Esophagus mucosa (tissue), 1 donor: ENCODE measurements at regions not wholly inside any gene's neighbourhood (a gene's known extent, or its start where the extent isn't known, plus 50 kb on each side); places are given as distances from the start of the nearest gene placed in this dataset.
"Not testable (repeated sequence)": the region's sequence is repeated elsewhere in the genome, so short reads cannot be mapped to it uniquely, and the experiment has no call there.

Source experiments
- ATAC-seq: fragments of 200-7000 bp; cut with Tn5 transposase; one replicate; pipeline ENCODE4 v1.9.1; 2020
- donor health status: DM: yes; HTN: yes; CAD: no.

DNA sequence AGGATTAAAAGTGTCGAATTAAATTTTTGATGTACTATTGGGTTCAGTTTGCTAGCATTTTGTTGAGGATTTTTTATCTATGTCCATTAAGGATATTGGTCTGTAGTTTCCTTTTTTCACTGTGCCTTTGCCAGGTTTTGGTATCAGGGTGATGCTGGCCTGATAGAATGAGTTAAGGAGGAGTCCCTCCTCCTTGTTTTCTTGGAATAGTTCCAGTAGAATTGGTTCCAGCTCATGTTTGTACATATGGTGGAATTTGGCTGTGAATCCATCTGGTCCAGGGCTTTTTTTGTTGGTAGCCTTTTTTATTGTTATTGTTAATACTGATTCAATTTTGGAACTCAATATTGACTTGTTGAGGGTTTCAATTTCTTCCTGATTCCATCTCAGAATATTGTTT is 141.8 kb downstream of the SIM1 start:
- no peak for ATAC-seq

DNA sequence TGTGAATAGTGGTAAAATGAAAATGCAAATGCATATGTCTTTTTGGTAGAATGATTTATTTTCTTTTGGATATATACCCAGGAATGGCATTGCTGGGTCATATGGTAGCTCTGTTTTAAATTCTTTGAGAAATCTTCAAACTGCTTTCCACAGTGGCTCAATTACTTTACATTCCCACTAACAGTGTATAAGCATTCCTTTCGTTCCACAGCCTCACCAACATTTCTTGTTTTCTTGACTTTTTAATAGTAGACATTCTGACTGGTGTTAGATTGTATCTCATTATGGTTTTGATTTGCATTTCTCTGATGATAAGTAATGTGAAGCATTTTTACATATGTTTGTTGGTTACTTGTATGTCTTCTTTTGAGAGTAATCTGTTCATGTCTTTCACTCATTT is 144.0 kb downstream of the SIM1 start:
- ATAC-seq = no peak

DNA sequence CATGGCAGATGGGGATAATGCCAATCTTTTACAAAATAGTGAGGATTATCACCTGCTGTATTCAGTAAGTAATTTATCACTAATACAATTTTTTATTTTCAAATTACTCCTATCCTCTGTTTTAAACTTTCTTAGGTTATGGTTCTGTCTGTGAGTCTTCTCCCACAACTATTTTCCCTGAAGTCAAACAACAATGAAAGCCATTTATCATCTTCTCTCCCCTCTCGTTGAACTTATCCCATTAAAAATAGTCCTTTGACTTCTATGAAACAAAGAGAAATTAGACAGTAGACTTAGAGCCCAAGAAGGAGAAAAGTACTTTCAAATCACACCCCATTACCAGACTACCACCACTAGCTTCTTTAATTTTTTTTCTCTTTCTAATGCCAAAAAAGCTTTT is 147.7 kb downstream of the SIM1 start:
- no peak for ATAC-seq

DNA sequence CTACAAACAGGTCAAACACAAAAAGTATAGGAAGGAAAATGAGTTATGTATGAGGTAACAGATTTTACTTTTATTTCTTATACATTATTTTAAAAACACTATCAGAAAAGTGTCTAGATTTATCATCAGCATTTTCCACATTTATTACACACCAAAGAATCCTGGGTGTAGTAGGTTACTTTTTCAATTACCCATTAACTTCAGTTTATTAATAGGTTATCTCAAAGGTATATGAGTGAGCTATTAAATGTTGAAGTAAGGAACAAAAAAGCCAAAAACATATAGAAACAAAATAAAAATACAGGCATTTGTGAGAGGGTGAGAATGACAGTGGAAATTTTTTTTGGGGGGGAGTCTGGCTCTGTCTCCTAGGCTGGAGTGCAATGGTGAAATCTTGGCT is 150.5 kb downstream of the SIM1 start:
- no peak for ATAC-seq

DNA sequence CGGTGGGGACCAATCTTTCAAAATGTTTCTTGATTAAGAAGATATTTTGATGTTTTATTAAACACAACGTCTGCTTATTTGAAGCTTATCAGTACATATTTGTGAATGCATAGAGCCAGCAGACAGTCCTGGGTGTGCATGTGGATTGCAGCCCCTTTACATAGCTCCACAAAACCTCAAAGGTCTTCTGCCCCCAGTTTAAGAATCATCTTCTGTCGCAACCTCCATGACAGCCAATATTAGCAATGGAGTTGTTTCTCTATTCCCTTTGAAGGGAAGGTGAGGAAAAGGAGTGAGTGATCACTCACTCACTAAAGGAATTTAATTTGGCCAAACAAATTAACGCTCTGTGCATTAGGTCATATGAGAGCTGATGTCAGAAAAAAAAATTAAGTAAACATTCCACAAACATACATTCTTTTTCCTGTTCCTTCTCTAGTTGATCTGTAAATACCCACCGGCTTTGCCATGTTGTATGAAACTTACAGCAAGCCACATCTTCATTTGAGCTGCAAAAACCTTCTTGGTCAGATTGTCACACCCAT is 152.9 kb downstream of the SIM1 start:
- ATAC-seq = no peak

DNA sequence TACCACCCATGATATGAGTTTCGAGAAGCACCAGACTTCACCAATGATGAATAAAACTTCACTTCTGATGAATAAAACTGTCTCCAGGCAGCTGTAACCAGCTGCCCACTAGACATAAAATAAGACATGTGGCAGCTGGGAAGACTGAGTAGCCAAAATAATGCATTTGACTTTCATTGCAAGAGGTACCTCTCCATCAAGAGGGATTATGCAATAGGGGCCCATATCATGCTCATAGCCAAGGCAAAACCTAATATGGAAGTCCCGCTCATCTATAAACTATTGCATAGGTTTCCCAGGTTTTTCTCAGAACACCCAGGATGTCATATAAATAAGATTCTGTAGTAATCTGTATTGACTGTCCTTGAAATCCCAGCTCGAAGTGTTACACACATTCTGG is 155.5 kb downstream of the SIM1 start:
- ATAC-seq = no peak

DNA sequence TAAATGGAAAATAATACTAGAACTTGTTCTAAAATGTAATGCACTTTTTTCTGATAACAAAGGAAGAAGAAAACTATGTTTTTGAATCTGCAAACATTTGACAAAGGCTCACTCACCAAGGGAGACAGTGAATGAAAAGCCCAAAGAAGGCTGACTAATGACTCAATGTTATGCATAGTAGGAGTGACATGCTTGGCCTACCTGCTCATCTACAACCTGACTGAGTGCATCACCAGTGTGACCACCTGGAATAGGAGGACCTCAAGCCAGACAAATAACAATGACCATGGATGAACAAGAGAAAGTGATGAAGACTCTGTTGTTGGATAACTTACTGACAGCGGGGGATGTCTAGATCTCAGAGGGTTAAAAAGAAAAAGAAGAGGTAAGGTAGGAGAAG is 157.2 kb downstream of the SIM1 start:
- ATAC-seq = no peak

DNA sequence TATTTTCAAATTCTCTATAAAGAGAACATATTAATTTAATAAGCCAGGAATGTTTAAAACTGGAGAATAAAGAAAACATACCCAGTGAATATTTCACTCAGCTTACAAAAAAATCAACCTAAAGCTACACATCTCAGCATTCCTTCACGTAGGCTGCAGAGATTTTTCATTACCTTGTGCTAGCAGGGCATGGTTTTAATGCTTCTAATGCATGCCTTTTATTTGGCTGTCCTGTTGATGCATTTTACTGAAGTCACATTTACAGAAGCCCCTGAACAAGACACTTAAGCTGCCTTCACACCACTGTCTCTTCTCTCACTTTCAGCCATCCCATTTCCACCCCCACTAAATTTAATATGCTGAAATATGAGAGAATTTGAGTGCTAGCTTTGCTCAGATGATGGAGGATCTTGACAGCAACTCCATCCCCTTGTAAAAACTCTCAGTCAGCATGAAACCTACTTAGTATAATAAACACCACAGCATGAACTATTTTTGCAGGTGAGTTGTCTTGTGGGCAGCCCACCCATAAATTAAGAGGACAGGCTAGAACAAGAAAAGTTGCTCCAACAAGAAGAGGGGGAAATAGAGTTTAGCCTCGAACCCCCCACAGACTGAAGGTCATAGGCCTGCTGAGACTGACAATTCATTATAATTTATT is 159.4 kb downstream of the SIM1 start:
- ATAC-seq = no peak

DNA sequence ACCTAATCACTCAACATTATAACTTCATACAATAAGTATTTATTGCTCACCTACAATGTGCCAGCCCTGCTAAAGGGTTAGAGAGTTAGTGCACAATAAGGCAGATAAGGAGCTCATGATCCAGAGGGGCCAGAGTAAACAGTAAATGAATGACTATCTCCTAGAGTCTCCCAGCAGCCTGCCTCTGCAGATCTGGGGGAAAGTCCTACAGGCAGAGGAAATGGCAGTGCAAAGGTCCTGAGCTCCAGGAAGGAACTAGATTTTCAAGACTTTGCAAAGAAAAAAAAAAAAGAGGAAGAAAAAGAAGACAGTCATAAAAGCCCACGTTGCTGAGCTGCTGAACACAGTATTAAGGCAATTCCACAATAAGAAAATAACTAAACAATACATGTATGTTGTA is 160.1 kb downstream of the SIM1 start:
- ATAC-seq = no peak

DNA sequence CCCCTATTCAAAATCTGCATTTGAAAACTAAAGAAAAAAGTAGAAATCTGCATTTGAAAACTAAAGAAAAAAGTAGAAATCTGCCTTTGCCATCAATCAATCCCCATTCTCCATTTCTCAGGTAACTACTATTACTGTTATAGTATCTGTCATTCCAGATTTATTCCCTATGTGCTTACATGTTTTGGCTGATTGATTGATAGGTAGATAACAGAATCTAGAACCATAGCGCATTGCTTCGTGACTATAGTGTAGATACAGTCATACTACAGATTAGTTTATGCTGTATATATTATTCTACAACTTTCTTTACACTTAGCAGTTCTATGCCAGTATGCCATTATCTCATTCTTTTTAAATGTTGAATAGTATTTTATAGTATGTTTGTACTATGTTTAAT is 163.0 kb downstream of the SIM1 start:
- no peak for ATAC-seq

DNA sequence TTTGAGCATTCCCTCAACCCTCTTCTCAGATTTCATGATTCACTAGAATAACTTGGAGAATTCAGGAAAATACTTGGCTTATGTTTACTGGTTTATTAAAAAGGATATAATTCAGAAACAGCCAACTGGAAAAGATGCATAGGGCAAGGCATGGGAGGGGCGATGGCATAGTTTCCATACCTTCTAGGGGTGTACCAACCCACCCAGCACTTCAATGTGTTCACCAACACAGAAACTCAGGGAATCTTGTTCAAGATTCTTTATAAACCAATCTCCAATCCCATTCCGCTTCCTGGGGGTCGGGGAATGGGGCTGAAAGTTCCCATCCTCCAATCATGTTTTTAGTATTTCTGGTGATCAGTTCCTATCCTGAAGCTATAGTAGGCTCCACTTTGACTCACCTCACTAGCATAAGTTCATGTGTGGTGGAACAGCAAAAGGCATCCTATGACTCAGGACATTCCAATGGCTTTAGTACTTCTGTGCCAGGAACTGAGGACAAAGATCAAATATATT is 164.4 kb downstream of the SIM1 start:
- peak; percentile 95 for ATAC-seq

DNA sequence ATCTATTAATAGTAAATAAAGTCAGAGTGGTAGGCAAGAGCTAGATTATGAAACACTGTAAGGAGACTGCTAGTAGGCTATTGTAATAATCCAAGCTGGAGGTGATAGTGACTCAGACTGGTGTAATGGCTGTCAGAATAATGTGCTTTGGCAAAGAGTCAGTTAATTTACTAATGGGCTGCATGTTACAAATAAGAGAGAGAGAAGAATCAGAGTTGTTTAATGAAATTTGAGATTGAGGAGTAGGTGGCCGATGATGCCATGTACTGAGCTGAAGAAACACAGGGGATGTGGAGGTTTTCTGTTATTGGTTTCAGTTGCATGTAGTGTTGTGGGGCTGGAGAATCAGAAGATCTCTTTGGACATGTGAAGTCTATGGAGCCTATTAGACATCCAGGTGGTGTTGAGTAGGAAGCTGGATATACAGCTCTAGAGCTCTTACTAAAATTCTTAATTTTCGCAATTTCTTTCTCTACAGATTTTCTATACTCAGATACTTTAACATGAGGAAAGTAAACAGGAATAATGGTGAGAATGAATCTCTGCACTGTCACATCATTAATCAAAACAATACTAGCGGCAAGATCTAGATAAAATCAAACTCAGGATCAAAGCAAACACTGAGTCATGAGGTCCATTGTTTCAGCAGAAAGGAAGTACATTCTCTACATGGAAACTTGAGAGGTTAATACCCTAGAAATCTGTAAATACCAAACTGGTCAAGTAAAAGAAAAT is 167.7 kb downstream of the SIM1 start:
- peak; percentile 91 for ATAC-seq

DNA sequence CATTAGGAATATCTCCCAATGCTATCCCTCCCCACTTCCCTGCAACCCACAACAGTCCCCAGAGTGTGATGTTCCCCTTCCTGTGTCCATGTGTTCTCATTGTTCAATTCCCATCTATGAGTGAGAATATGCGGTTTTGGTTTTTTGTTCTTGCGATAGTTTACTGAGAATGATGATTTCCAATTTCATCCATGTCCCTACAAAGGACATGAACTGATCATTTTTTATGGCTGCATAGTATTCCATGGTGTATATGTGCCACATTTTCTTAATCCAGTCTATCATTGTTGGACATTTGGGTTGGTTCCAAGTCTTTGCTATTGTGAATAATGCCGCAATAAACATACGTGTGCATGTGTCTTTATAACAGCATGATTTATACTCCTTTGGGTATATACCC is 169.5 kb downstream of the SIM1 start:
- ATAC-seq = not testable (repeated sequence)

DNA sequence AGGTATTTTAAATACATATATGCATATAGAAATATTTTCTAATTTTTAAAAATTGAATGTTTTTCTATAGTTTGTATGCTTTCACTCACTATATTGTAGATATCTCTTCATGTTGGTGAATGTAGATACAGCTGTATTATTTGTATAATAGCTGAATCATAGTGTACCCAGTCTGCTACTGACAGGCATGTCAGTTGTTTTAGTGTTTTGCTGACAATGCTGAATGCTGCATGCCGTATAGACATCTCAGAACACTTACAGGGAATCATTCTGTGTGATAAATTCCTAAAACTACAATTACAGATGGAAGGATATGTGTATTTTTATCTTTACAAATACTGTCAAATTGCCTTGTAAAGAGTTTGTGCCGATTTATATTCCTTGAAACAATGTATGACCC is 175.4 kb downstream of the SIM1 start:
- no peak for ATAC-seq

DNA sequence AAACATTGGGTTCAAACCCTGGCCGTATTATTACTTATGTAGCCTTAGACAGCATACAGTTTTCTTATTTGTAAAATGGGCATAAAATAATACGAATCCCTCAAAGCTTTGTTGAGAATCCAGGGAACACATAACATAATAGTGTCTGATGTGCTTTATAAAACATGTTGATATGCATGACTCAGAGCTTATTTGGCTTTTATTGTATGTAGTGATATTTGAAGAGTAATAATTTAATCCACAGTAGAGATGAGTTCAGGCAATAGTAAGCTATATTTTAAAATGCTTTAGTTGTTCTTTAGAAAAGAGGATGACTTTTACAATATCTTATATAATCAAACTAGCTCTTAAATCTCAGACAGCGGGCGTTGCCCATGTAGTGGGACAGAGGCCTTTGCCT is 176.4 kb downstream of the SIM1 start:
- no peak for ATAC-seq

DNA sequence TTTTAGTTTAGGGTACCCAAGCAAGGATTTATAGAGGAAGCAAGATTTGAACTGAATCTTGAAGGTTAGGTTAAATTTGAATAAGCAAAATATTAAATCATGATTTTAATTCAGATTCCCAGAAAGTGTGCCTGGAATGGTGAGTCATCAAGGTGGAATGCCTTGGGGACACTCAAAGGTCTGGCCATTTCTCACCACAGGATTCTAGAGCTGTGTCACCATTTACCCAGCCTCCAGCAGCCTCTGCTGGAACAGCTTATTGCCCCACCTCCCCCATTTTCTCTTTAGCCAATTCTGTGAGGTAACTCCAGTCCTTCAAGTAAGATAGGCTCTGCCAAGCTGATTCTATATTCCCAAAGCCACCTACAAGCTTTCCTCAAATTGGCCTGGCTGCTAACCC is 181.4 kb downstream of the SIM1 start:
- no peak for ATAC-seq

DNA sequence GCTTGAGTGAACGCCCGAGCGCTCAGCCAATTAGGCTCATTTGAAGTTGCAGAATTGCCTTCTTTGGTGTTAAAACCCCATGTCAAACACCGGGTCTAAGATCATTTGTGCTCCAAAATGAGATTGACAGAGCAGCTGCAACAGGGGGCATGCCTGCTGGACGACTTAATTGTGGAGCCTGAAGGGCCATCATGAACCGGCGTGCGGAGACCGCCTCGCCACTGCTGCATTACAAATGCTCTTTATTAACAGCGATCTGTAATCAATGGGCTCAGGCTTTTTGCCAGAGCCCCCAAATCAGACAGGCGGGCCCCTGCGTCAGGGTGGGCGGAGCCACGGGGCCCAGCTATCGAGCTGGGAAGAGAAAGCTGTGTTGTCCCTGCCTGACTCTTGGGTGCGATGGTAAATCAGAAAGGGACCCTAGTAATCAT is 183.2 kb downstream of the SIM1 start:
- no peak for ATAC-seq

DNA sequence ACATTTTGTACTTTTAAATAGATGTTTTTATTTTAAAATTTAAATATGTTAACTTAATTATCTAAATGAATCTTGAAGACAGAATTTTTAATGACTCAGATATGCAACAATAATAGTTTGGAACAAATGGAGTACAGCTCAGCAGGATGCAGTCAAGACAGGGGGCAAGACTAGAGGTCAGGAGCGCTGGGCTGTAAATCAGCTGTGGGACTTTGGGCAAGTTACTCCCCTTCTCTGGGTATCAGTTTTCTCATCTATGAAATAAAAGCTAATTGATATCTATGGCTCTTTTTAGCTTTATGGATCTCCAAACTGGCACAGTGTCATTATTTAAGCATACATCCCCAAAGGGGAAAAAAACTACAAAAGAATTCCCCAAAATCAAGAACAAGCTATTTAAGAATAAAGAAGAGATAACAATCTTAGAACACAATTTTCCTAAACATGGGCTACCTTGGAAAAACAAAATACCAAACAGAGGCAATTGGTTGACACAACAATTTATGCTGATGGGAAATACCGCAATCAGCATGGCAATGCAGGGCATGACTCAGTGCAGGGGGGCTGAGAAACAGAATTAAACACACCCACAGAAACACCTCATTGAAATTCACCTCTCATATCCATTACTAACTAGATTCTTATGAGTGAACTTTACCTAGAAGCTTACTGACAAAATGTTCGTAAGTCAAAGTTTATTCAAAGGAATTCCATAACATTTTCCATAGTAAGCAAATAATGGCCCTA is 188.2 kb downstream of the SIM1 start:
- no peak for ATAC-seq

DNA sequence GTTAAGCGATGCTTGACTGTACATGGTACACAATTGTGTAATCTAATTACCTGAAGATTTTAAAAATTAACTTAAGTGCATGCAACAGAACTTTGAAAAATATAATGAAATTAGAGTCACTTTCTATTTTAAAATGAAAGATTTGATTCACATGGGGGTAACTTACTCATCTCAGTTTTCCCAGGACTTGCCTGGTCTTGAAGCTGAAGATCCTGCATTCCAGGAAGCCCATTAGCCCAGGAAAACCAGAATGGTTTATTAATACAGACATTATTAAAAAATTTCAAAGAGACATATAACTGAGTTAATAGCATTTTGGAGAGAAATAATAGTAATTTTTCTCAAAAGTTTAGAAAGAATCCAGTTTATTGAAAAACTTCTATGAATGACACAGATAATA is 190.6 kb downstream of the SIM1 start:
- no peak for ATAC-seq

DNA sequence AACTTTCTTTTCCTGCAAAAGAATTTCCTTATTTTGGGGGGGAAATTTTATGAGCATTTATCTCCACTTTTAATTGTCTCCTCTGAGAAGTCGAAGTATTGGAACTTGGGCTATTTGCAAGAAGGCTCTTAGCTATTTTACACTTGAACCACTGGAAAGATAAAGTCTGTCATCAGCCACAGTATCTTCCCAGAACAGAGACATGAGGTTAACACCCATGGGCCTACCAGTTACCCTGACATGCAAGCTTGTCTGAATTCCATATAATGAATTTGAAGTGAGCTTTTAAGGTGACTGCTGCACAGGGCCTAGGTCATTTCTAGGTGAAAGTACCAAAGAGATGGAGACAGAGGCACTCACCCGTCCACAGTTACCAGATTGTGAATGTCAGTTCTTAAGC is 193.1 kb downstream of the SIM1 start:
- ATAC-seq = no peak

DNA sequence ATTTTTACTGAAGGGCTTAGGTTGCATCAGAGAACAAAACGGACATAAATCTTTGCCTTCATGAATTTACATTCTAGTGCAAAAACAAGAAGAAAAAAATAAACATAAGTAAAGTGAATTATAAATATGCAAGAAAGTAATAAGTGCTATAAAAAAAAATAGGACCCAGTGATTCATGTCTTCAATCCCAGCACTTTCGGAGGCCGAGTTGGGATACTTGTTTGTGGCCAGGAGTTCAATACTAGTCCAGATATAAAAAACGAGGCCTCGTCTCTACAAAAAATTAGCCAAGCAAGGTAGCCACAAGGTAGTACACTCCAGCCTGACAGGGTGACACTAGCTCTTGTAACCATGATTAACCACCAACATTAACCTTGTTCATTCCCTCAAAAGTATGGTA is 193.5 kb downstream of the SIM1 start:
- no peak for ATAC-seq

DNA sequence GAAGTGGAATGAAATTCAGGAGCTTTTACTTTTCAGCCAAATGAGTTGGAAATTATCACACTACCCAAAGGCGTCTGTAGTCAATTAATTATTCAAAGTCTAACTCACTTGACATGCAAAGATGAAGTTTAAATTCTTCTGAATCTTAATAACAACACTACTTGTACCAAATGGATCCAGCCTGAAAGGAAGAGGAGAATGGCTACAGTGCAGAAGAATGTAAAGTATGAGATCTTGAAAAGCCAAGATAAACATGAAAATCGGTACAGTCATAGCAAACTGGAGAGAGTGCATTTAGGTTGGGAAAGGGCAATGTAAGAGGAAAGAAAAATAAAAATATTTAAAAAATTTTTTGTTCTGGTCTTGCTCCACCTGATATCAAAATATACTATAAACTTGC is 195.5 kb downstream of the SIM1 start:
- ATAC-seq = no peak

DNA sequence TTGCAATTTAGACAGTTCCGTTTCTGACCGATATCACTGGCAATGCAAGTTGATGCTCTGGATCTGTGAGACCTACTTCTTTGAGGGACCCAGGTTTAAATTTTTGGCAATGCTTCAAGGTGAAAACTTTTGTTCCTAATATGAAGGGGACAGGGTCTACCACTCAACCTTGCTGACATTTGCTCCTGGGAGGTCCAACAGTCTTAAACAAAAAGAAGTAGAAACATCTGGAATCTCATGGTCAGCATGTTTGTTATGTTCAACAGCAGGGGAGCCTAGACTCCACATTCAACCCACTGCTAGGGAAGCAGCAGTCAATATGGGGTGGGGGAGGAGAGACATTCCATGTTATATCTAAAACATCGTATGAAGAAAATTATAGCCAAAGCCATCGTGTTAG is 196.4 kb downstream of the SIM1 start:
- ATAC-seq = no peak
